Spleen (tissue), 11 donors: ENCODE measurements at regions not wholly inside any gene's neighbourhood (a gene's known extent, or its start where the extent isn't known, plus 50 kb on each side); places are given as distances from the start of the nearest gene placed in this dataset.

Source experiments
- DNase-seq: peaks from one replicate; pipeline ENCODE4 v3.0.0-alpha.2; 2020
- H3K27ac ChIP-seq, 8 donors: fragments of 200-600 bp; sonication (generic) in 7 of 8; 1 replicate in 4 of 8; 2 replicates in 4 of 8; pipeline versions ENCODE4 v1.5.0 to v1.8.0; 2016 to 2021; ENCODE audit warnings: inconsistent platforms in 4 of 8, mild to moderate bottlenecking in 4 of 8, moderate library complexity in 1 of 8
- H3K27me3 ChIP-seq, 7 donors: fragments of 200-600 bp; sonication (generic) in 6 of 7; replicated peaks in 1 of 7; 1 replicate in 4 of 7; 2 replicates in 3 of 7; pipeline versions ENCODE4 v1.5.0 to v1.8.0; 2016 to 2021; ENCODE audit warnings: inconsistent platforms in 3 of 7, mild to moderate bottlenecking in 1 of 7
- H3K36me3 ChIP-seq, 6 donors: fragments of 200-600 bp; sonication (generic) in 5 of 6; 1 replicate in 4 of 6; 2 replicates in 2 of 6; pipeline versions ENCODE4 v1.5.0 to v1.8.0; 2016 to 2021; ENCODE audit warnings: inconsistent platforms in 2 of 6
- H3K4me1 ChIP-seq, 6 donors: fragments of 200-600 bp; sonication (generic) in 5 of 6; 1 replicate in 3 of 6; 2 replicates in 3 of 6; pipeline versions ENCODE4 v1.5.0 to v1.8.0; 2016 to 2021; ENCODE audit warnings: inconsistent platforms in 3 of 6
- H3K4me3 ChIP-seq, 8 donors: fragments of 200-600 bp; sonication (generic) in 7 of 8; 1 replicate in 4 of 8; 2 replicates in 4 of 8; pipeline versions ENCODE4 v1.5.0 to v1.8.0; 2016 to 2021; ENCODE audit warnings: inconsistent platforms in 4 of 8, mild to moderate bottlenecking in 4 of 8, moderate library complexity in 2 of 8
- H3K9me3 ChIP-seq, 8 donors: fragments of 200-600 bp; sonication (generic) in 7 of 8; 1 replicate in 4 of 8; 2 replicates in 4 of 8; pipeline versions ENCODE4 v1.5.0 to v1.8.0; 2016 to 2021; ENCODE audit warnings: inconsistent platforms in 4 of 8
- CTCF ChIP-seq, 11 experiments: fragments of 200-600 bp in 7 of 11; fragments of 450-650 bp in 4 of 11; sonication (generic) in 4 of 11; IDR thresholded peaks in 8 of 11; conservative IDR thresholded peaks in 3 of 11; 1 replicate in 7 of 11; 2 replicates in 4 of 11; pipeline versions ENCODE4 v1.4.0 to v1.8.0; 2016 to 2021; ENCODE audit warnings: antibody characterized with exemption in 11 of 11, inconsistent platforms in 4 of 11, mild to moderate bottlenecking in 1 of 11
- POLR2A ChIP-seq, 3 donors: fragments of 450-650 bp; IDR thresholded peaks; one replicate each; pipeline ENCODE4 v1.5.1; 2017; ENCODE audit warnings: antibody characterized with exemption in 3 of 3, mild to moderate bottlenecking in 1 of 3
- POLR2AphosphoS5 ChIP-seq, 3 donors: sonication (generic); formaldehyde crosslinking; IDR thresholded peaks; one replicate each; pipeline ENCODE4 v1.5.1; 2017; ENCODE audit warnings: antibody characterized with exemption in 3 of 3
- WGBS, 5 donors: extraction: QIAGEN DNeasy Blood & Tissue Kit in 3 of 5; methylation state at CpG; one replicate each; pipeline versions ENCODE4 v1.1.5 to v1.1.7; 2013 to 2018; 5-methylcytosine and 5-hydroxymethylcytosine counted together
- intact Hi-C: fragments of 100-400 bp; cut with DNase I; formaldehyde crosslinking; loops from one replicate; pipeline ENCODE4 v1.15.0; 2023; ENCODE audit warnings: low total_unique reads
- donor health status: healthy with polysubstance abuse.
- donor health status: DM: no; HTN: no; CAD: no; lungs with moderate emphysema.
- donor health status: DM: no; HTN: no; CAD: no.
- donor health status: Bipolar disorder and iron deficiency.
- donor health status: healthy.
- donor health status: DM: no; HTN: no; CAD: no.
- donor health status: DM: yes; HTN: yes; CAD: no.

GRCh38 chr2:35915261-35915660 lies 440.3 kb upstream of the CRIM1 start:
- intact Hi-C loops: no loop called here
- no peak overlapping the region for H3K4me3 ChIP-seq
- 83 to 89% (median 86%) methylated on average over 4 of the region's 4 CpGs for WGBS, 5 donors

GRCh38 chr2:35891936-35892335 lies 463.6 kb upstream of the CRIM1 start:
- Histone ChIP-seq H3K9me3 (no peaks in the 10 kb centered on the region), H3K4me1 (no peaks in the 10 kb centered on the region), H3K36me3 (no peaks in the 10 kb centered on the region), H3K4me3 (peak overlapping the region in 2 of 8 donors; percentile 15 to 32), H3K27ac (no peak overlapping the region), H3K27me3 (no peaks in the 10 kb centered on the region)
- 76 to 80% (median 78%) methylated on average over 2 of the region's 2 CpGs for WGBS, 5 donors
- intact Hi-C loops: no loop called here
- no peak for DNase-seq
- no peak for TF ChIP-seq POLR2A (IDR thresholded peaks at IDR 0.05)
- no peak for TF ChIP-seq POLR2AphosphoS5 (IDR thresholded peaks at IDR 0.05)
- no peak for TF ChIP-seq CTCF (IDR thresholded peaks at IDR 0.05 in 8 of 11, conservative IDR thresholded peaks at IDR 0.05 in 3 of 11)

More at GRCh38 chr2:35915261-35915660, 440.3 kb upstream of the CRIM1 start:
- no peak for TF ChIP-seq POLR2A (IDR thresholded peaks at IDR 0.05)
- no peak for TF ChIP-seq POLR2AphosphoS5 (IDR thresholded peaks at IDR 0.05)
- no peak for TF ChIP-seq CTCF (IDR thresholded peaks at IDR 0.05 in 8 of 11, conservative IDR thresholded peaks at IDR 0.05 in 3 of 11)
- Histone ChIP-seq H3K27me3 (no peaks in the 10 kb centered on the region), H3K9me3 (no peaks in the 10 kb centered on the region), H3K36me3 (no peaks in the 10 kb centered on the region), H3K27ac (no peak overlapping the region), H3K4me1 (no peaks in the 10 kb centered on the region)
- no peak for DNase-seq

GRCh38 chr2:35891528-35891927 lies 464.1 kb upstream of the CRIM1 start:
- no peak for TF ChIP-seq POLR2A (IDR thresholded peaks at IDR 0.05)
- no peak for TF ChIP-seq POLR2AphosphoS5 (IDR thresholded peaks at IDR 0.05)
- H3K36me3 ChIP-seq: no peaks in the 10 kb centered on the region
- H3K27me3 ChIP-seq: no peaks in the 10 kb centered on the region
- H3K9me3 ChIP-seq: no peaks in the 10 kb centered on the region
- intact Hi-C loops: no loop called here
- no peak for DNase-seq
- H3K4me3 ChIP-seq: peak overlapping the region in 1 of 8 donors; percentile 32
- H3K27ac ChIP-seq: no peak overlapping the region
- no peaks in the 10 kb centered on the region for H3K4me1 ChIP-seq

GRCh38 chr2:35887146-35887545 lies 468.4 kb upstream of the CRIM1 start:
- Histone ChIP-seq H3K36me3 (no peaks in the 10 kb centered on the region), H3K27me3 (no peaks in the 10 kb centered on the region), H3K27ac (no peak overlapping the region), H3K4me1 (no peaks in the 10 kb centered on the region), H3K9me3 (no peaks in the 10 kb centered on the region), H3K4me3 (no peak overlapping the region)
- WGBS, 5 donors: 87 to 96% (median 94%) methylated on average over 7 of the region's 7 CpGs
- TF ChIP-seq POLR2AphosphoS5 (IDR thresholded peaks at IDR 0.05) (no peak), POLR2A (IDR thresholded peaks at IDR 0.05) (no peak), CTCF (IDR thresholded peaks at IDR 0.05 in 8 of 11, conservative IDR thresholded peaks at IDR 0.05 in 3 of 11) (no peak)
- intact Hi-C loops: no loop called here
- no peak for DNase-seq

- H3K9me3 ChIP-seq: no peaks in the 10 kb centered on the region
- H3K27me3 ChIP-seq: no peaks in the 10 kb centered on the region
- intact Hi-C loops: no loop called here
- DNase-seq: no peak
- H3K4me3 ChIP-seq: no peak overlapping the region
- TF ChIP-seq CTCF (IDR thresholded peaks at IDR 0.05 in 8 of 11, conservative IDR thresholded peaks at IDR 0.05 in 3 of 11): no peak
- TF ChIP-seq POLR2AphosphoS5 (IDR thresholded peaks at IDR 0.05): no peak
- no peak for TF ChIP-seq POLR2A (IDR thresholded peaks at IDR 0.05)
- H3K4me1 ChIP-seq: no peaks in the 10 kb centered on the region
- WGBS, 5 donors: 61 to 81% (median 72%) methylated on average over 4 of the region's 4 CpGs
- H3K36me3 ChIP-seq: no peaks in the 10 kb centered on the region
- H3K27ac ChIP-seq: no peak overlapping the region
Observed at GRCh38 chr2:35873921-35874320, 481.7 kb upstream of the CRIM1 start.
